ENCODE measurements at regions not wholly inside any gene's neighbourhood (a gene's known extent, or its start where the extent isn't known, plus 50 kb on each side); places are given as distances from the start of the nearest gene placed in this dataset.

GRCh38 chr20:58084566-58084965 lies 143.9 kb downstream of the ANKRD60 start:
- TF ChIP-seq CTCF (IDR thresholded peaks at IDR 0.05) (no peak), POLR2A (IDR thresholded peaks at IDR 0.05) (no peak)

Data from breast epithelium (tissue), 3 donors.